ENCODE measurements at regions not wholly inside any gene's neighbourhood (a gene's known extent, or its start where the extent isn't known, plus 50 kb on each side); places are given as distances from the start of the nearest gene placed in this dataset.

- TF ChIP-seq CTCF (IDR thresholded peaks at IDR 0.05; ENCODE audit: poor library complexity, severe bottlenecking) (no peak), EP300 (conservative IDR thresholded peaks at IDR 0.05; ENCODE audit: poor library complexity, severe bottlenecking) (no peak), POLR2AphosphoS5 (IDR thresholded peaks at IDR 0.05) (no peak), TAF1 (IDR thresholded peaks at IDR 0.05; ENCODE audit: low read depth) (no peak)
Measured at GRCh38 chr1:244151537-244151936, 100.5 kb downstream of the ZBTB18 start.
